Prostate gland (tissue), 2 donors: ENCODE measurements at regions not wholly inside any gene's neighbourhood (a gene's known extent, or its start where the extent isn't known, plus 50 kb on each side); places are given as distances from the start of the nearest gene placed in this dataset.

Experiments
- POLR2A ChIP-seq: fragments of 450-650 bp; IDR thresholded peaks from one replicate; pipeline ENCODE4 v1.6.1; 2016; ENCODE audit warnings: antibody characterized with exemption, mild to moderate bottlenecking
- TF ChIP-seq, protein P1 (sequence below), 4 experiments: fragments of 200-600 bp in 2 of 4; fragments of 450-650 bp in 2 of 4; sonication (generic) in 2 of 4; IDR thresholded peaks; 1 replicate in 3 of 4; 2 replicates in 1 of 4; pipeline ENCODE4 v1.5.1; 2016 to 2019; ENCODE audit warnings: antibody characterized with exemption in 4 of 4, mild to moderate bottlenecking in 2 of 4, moderate library complexity in 2 of 4

DNA sequence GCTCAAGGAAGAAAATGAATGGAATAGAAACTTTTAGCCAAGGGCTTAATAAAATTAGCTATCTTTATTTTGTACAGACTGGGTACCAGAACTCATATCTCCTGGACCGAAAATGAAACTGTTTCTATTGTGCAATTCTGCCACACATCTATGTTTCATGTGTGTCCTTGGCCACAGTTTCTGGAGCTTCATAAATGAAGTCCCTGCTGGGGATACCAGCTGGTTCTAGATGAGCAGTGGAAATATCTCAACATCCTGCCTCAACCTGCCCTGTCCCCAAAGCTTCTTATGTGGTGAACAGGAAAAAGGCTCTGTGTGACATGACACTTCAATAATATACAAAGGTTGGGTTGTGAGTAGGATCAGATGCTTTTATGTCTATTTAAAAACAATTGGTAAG, 310.1 kb upstream of the SORCS1 start:
- TF ChIP-seq, protein P1, sequence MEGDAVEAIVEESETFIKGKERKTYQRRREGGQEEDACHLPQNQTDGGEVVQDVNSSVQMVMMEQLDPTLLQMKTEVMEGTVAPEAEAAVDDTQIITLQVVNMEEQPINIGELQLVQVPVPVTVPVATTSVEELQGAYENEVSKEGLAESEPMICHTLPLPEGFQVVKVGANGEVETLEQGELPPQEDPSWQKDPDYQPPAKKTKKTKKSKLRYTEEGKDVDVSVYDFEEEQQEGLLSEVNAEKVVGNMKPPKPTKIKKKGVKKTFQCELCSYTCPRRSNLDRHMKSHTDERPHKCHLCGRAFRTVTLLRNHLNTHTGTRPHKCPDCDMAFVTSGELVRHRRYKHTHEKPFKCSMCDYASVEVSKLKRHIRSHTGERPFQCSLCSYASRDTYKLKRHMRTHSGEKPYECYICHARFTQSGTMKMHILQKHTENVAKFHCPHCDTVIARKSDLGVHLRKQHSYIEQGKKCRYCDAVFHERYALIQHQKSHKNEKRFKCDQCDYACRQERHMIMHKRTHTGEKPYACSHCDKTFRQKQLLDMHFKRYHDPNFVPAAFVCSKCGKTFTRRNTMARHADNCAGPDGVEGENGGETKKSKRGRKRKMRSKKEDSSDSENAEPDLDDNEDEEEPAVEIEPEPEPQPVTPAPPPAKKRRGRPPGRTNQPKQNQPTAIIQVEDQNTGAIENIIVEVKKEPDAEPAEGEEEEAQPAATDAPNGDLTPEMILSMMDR (IDR thresholded peaks at IDR 0.05): no peak
- no peak for TF ChIP-seq POLR2A
